Transverse colon (tissue), 4 donors: ENCODE measurements at regions not wholly inside any gene's neighbourhood (a gene's known extent, or its start where the extent isn't known, plus 50 kb on each side); places are given as distances from the start of the nearest gene placed in this dataset.

ENCODE experiments used
- DNase-seq: peaks from one replicate; pipeline ENCODE4 v3.0.0-alpha.2; 2019
- H3K27ac ChIP-seq, 4 donors: fragments of 200-600 bp; sonication (generic); 2 replicates each; pipeline ENCODE4 v1.5.1; 2016 to 2018; ENCODE audit warnings: inconsistent platforms in 4 of 4
- H3K27me3 ChIP-seq: fragments of 200-600 bp; sonication (generic); 2 replicates; pipeline ENCODE4 v1.5.1; 2017; ENCODE audit warnings: inconsistent platforms
- H3K36me3 ChIP-seq, 4 donors: fragments of 200-600 bp; sonication (generic); 2 replicates each; pipeline ENCODE4 v1.5.1; 2017 to 2019; ENCODE audit warnings: inconsistent platforms in 4 of 4
- H3K4me1 ChIP-seq, 4 donors: fragments of 200-600 bp; sonication (generic); 2 replicates each; pipeline ENCODE4 v1.5.1; 2017 to 2020; ENCODE audit warnings: inconsistent platforms in 4 of 4
- H3K4me3 ChIP-seq, 4 donors: fragments of 200-600 bp; sonication (generic); 1 replicate in 1 of 4; 2 replicates in 3 of 4; pipeline versions ENCODE4 v1.5.1 to v1.6.1; 2017 to 2019; ENCODE audit warnings: inconsistent platforms in 4 of 4
- H3K9me3 ChIP-seq, 2 donors: fragments of 200-600 bp; sonication (generic); 2 replicates each; pipeline ENCODE4 v1.5.1; 2017 to 2019; ENCODE audit warnings: inconsistent platforms in 2 of 2
- CTCF ChIP-seq, 5 experiments: fragments of 200-600 bp in 3 of 5; fragments of 450-650 bp in 2 of 5; sonication (generic) in 3 of 5; IDR thresholded peaks; 1 replicate in 2 of 5; 2 replicates in 3 of 5; pipeline ENCODE4 v1.5.1; 2016 to 2017; ENCODE audit warnings: antibody characterized with exemption in 5 of 5, inconsistent platforms in 3 of 5, mild to moderate bottlenecking in 2 of 5, moderate library complexity in 1 of 5
- EP300 ChIP-seq: sonication (generic); formaldehyde crosslinking; IDR thresholded peaks from one replicate; pipeline ENCODE4 v1.6.1; 2017; ENCODE audit warnings: antibody characterized with exemption, low read depth
- POLR2A ChIP-seq: fragments of 450-650 bp; IDR thresholded peaks from one replicate; pipeline ENCODE4 v1.6.1; 2016; ENCODE audit warnings: antibody characterized with exemption, mild to moderate bottlenecking, moderate library complexity
- POLR2AphosphoS5 ChIP-seq, 3 donors: sonication (generic); formaldehyde crosslinking; IDR thresholded peaks; one replicate each; pipeline ENCODE4 v1.6.1; 2016; ENCODE audit warnings: antibody characterized with exemption in 3 of 3
- WGBS, 2 donors: methylation state at CpG; one replicate each; pipeline ENCODE4 v1.1.5; 2018; ENCODE audit warnings: low coverage in 1 of 2; 5-methylcytosine and 5-hydroxymethylcytosine counted together
- in situ Hi-C, 4 donors: fragments of 200-750 bp; cut with MboI; loops; one replicate each; pipeline versions ENCODE4 v1.15.0 to v1.15.1; 2017; ENCODE audit warnings: low sequenced_read_pairs in 3 of 4, low pct_ligation_motif_present in 1 of 4, low pct_unique_long_range_greater_than_20kb in 1 of 4
- intact Hi-C: fragments of 100-400 bp; cut with DNase I; formaldehyde crosslinking; loops from one replicate; pipeline ENCODE4 v1.15.1; 2023; ENCODE audit warnings: low total_unique reads

- TF ChIP-seq POLR2A: no peak
- TF ChIP-seq CTCF (IDR thresholded peaks at IDR 0.05): no peak
- no peak for TF ChIP-seq EP300
- no peak for TF ChIP-seq POLR2AphosphoS5 (IDR thresholded peaks at IDR 0.05)
- 88 to 94% methylated on average over 3 to 4 of the region's 4 CpGs for whole genome bisulfite sequencing, 2 donors
- H3K4me1 ChIP-seq: no peaks in the 10 kb centered on the region
- no peak overlapping the region for H3K27ac ChIP-seq
- H3K36me3 ChIP-seq: no peaks in the 10 kb centered on the region
- no peaks in the 10 kb centered on the region for H3K9me3 ChIP-seq
- H3K4me3 ChIP-seq: no peak overlapping the region
- intact Hi-C loops (no loop called here), in situ Hi-C loops (no loop called here)
- DNase-seq: no peak
- H3K27me3 ChIP-seq: no peaks in the 10 kb centered on the region
Observed at GRCh38 chr3:110267304-110267845, 804.2 kb upstream of the NECTIN3 start.

GRCh38 chr3:110272525-110272924, 799.1 kb upstream of the NECTIN3 start:
- in situ Hi-C loops (no loop called here), intact Hi-C loops (no loop called here)
- DNase-seq: no peak
- no peaks in the 10 kb centered on the region for H3K4me1 ChIP-seq
- 58 to 59% methylated on average over 6 of the region's 6 CpGs for WGBS, 2 donors
- H3K27ac ChIP-seq: no peak overlapping the region
- H3K9me3 ChIP-seq: no peaks in the 10 kb centered on the region
- TF ChIP-seq POLR2AphosphoS5 (IDR thresholded peaks at IDR 0.05) (no peak), CTCF (IDR thresholded peaks at IDR 0.05) (no peak), POLR2A (no peak), EP300 (no peak)
- no peaks in the 10 kb centered on the region for H3K27me3 ChIP-seq
- no peaks in the 10 kb centered on the region for H3K36me3 ChIP-seq
- H3K4me3 ChIP-seq: no peak overlapping the region

DNA sequence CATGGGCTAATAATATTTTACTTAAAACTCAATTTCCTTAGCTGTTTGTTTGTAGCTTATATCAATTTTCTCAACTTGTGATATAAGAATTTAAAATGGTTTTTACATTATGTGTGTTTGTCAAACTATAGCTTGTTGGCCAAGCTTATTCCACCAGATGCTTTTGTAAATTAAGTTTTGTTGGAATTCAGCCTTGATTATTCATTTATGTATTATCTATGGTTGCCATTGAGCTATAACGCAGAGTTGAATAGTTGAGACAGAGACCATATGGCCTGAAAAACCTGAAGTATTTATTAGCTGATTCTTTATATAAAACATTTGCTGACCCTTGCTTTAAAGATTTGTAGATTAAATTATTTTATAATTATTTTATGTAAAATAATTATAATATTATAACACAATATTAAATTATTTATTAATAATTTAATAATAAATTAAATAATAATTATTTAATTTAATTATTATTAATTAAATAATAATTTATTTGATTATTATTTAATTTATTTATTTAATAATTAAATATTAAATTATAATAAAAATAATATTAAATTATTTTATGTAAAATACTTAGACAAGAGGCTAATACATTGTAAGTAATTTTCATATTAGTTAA, 779.6 kb upstream of the NECTIN3 start:
- TF ChIP-seq POLR2A: no peak
- TF ChIP-seq EP300: no peak
- TF ChIP-seq POLR2AphosphoS5 (IDR thresholded peaks at IDR 0.05): no peak
- TF ChIP-seq CTCF (IDR thresholded peaks at IDR 0.05): no peak
- no peaks in the 10 kb centered on the region for H3K27me3 ChIP-seq
- DNase-seq: no peak
- no peak overlapping the region for H3K27ac ChIP-seq
- H3K9me3 ChIP-seq: peaks cover 0 to 1% of the 10 kb centered on the region in 2 donors
- in situ Hi-C loops: no loop called here
- 87 to 100% methylated on average over 1 of the region's 1 CpG for WGBS, 2 donors
- intact Hi-C loops: no loop called here
- no peak overlapping the region for H3K4me3 ChIP-seq
- H3K4me1 ChIP-seq: no peaks in the 10 kb centered on the region
- no peaks in the 10 kb centered on the region for H3K36me3 ChIP-seq

- Histone ChIP-seq H3K27me3 (no peaks in the 10 kb centered on the region), H3K4me3 (no peak overlapping the region), H3K27ac (no peak overlapping the region), H3K4me1 (no peaks in the 10 kb centered on the region), H3K9me3 (no peaks in the 10 kb centered on the region), H3K36me3 (no peaks in the 10 kb centered on the region)
- intact Hi-C loops (no loop called here), in situ Hi-C loops (no loop called here)
- no peak for DNase-seq
- no peak for TF ChIP-seq POLR2AphosphoS5 (IDR thresholded peaks at IDR 0.05)
- no peak for TF ChIP-seq CTCF (IDR thresholded peaks at IDR 0.05)
- TF ChIP-seq POLR2A: no peak
- TF ChIP-seq EP300: no peak
Observed at GRCh38 chr3:110293660-110294059, 778.0 kb upstream of the NECTIN3 start.
